PC-3 (cell line): ENCODE measurements at regions not wholly inside any gene's neighbourhood (a gene's known extent, or its start where the extent isn't known, plus 50 kb on each side); places are given as distances from the start of the nearest gene placed in this dataset.

Source experiments
- EZH2 ChIP-seq: fragments of 300-600 bp; sonication (generic); IDR thresholded peaks from one replicate; pipeline ENCODE4 v1.6.1; 2017; ENCODE audit warnings: antibody characterized with exemption, mild to moderate bottlenecking, low read length; ENCODE audit not compliant: unreplicated experiment
- TF ChIP-seq, protein P1 (sequence below): fragments of 300-600 bp; sonication (generic); conservative IDR thresholded peaks from 2 replicates; pipeline ENCODE4 v1.5.1; 2017; ENCODE audit warnings: antibody characterized with exemption, low read depth, mild to moderate bottlenecking, low read length

DNA sequence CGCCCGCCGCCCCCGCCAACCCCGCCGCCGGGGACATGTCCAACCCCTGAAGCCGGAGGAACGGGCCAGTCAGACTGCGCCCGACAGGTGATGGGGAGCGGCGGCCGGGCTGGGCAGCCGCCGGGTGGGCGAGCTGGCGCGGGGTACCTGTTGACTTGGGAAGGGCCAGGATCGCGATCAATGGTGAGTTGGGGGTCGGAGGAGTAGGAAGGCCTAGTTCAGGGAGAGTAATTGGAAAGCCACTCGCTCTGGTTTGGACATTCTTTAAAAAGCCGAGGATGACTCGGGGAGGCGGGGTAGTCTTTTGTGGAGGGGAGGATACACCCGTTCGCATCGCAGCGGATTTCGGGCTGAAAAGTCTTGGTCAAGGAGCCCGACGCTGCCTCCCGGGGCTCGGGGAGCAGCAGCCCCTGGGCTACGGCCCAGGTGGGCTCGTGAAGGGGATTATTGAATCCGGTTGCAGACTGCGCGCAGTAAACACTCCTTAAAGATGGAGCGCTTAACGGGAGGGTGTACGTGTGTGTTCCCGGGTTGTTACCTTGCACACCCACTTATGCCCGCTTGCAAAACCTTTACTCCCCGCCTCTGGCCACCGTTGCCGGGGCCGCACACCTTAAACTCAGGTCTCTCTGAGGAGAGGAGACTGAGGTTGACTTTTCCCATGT lies 123.8 kb downstream of the GOSR1 start:
- TF ChIP-seq, protein P1, sequence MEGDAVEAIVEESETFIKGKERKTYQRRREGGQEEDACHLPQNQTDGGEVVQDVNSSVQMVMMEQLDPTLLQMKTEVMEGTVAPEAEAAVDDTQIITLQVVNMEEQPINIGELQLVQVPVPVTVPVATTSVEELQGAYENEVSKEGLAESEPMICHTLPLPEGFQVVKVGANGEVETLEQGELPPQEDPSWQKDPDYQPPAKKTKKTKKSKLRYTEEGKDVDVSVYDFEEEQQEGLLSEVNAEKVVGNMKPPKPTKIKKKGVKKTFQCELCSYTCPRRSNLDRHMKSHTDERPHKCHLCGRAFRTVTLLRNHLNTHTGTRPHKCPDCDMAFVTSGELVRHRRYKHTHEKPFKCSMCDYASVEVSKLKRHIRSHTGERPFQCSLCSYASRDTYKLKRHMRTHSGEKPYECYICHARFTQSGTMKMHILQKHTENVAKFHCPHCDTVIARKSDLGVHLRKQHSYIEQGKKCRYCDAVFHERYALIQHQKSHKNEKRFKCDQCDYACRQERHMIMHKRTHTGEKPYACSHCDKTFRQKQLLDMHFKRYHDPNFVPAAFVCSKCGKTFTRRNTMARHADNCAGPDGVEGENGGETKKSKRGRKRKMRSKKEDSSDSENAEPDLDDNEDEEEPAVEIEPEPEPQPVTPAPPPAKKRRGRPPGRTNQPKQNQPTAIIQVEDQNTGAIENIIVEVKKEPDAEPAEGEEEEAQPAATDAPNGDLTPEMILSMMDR = no peak
- no peak for TF ChIP-seq EZH2
